GM12874 (cell line): ENCODE measurements at regions not wholly inside any gene's neighbourhood (a gene's known extent, or its start where the extent isn't known, plus 50 kb on each side); places are given as distances from the start of the nearest gene placed in this dataset.

Source experiments
- TF ChIP-seq, protein P1 (sequence below): IDR thresholded peaks from 2 replicates; pipeline ENCODE4 v1.5.1; 2011; ENCODE audit warnings: low read depth, mild to moderate bottlenecking, control low read depth, low read length, moderate library complexity; ENCODE audit not compliant: insufficient read depth

- TF ChIP-seq, protein P1, sequence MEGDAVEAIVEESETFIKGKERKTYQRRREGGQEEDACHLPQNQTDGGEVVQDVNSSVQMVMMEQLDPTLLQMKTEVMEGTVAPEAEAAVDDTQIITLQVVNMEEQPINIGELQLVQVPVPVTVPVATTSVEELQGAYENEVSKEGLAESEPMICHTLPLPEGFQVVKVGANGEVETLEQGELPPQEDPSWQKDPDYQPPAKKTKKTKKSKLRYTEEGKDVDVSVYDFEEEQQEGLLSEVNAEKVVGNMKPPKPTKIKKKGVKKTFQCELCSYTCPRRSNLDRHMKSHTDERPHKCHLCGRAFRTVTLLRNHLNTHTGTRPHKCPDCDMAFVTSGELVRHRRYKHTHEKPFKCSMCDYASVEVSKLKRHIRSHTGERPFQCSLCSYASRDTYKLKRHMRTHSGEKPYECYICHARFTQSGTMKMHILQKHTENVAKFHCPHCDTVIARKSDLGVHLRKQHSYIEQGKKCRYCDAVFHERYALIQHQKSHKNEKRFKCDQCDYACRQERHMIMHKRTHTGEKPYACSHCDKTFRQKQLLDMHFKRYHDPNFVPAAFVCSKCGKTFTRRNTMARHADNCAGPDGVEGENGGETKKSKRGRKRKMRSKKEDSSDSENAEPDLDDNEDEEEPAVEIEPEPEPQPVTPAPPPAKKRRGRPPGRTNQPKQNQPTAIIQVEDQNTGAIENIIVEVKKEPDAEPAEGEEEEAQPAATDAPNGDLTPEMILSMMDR = no peak
Observed at GRCh38 chr4:128623508-128624215, 185.8 kb upstream of the JADE1 start.

- TF ChIP-seq, protein P1 = no peak
Observed at GRCh38 chr4:128615197-128615596, 194.3 kb upstream of the JADE1 start.

DNA sequence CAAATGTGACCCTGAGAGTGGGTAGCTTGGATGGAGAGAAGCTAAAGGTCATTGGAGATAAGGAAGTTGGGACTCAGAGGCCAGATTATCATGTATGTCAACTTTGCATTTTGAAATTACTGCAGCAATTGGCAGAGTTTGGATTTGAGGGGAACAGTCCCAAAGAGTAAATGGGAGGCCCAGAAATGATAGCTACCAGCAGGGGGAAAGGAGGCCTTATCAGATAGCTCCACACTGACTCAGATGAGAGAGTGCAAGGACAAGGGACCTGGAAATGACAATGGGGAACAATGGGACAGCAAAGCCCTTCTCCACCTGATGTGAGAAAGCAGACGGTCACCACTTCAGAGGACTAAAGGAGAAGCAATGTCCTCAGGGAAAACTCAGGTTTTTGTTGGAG is 201.5 kb upstream of the JADE1 start:
- TF ChIP-seq, protein P1 = no peak

- TF ChIP-seq, protein P1 = no peak
Observed at GRCh38 chr4:128606173-128606572, 203.3 kb upstream of the JADE1 start.

GRCh38 chr4:128604840-128605239 is 204.7 kb upstream of the JADE1 start:
- TF ChIP-seq, protein P1 = no peak

GRCh38 chr4:128604204-128604603 is 205.3 kb upstream of the JADE1 start:
- TF ChIP-seq, protein P1 = no peak

DNA sequence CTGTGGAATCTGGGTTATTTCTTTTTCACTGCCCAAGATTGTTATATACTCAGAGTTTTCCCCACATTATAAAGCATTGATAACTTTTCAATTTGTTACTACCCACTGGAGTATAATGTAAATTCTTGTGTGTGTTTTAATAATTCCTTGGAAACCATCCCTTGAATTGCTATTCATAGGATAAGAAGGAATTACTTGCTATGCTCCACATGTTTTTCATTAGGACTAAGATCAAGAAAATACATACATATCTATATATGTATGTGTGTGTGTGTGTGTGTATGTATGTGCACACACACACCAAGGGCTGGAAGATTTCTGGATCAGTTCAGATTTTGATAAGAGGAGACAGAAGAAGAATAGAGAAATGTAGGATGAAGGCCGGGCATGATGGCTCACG is 206.4 kb upstream of the JADE1 start:
- TF ChIP-seq, protein P1 = no peak
